Left cardiac atrium (tissue), 4 donors: ENCODE measurements at regions not wholly inside any gene's neighbourhood (a gene's known extent, or its start where the extent isn't known, plus 50 kb on each side); places are given as distances from the start of the nearest gene placed in this dataset.
A peak's percentile ranks its signal among the peaks of the same experiment; 100 is the strongest.

Experiments used
- ATAC-seq, 2 donors: fragments of 200-7000 bp; cut with Tn5 transposase; one replicate each; pipeline ENCODE4 v1.9.1; 2020; ENCODE audit warnings: mild to moderate bottlenecking in 2 of 2, moderate library complexity in 2 of 2
- DNase-seq: peaks from one replicate; pipeline ENCODE4 v3.0.0-alpha.2; 2020
- intact Hi-C, 2 donors: fragments of 100-400 bp; cut with DNase I; formaldehyde crosslinking; loops; one replicate each; pipeline versions ENCODE4 v1.14.1 to v1.15.1; 2022 to 2023
- donor health status: DM: no; HTN: yes; CAD: no.
- donor health status: DM: no; HTN: yes; CAD: no; lungs with severe emphysema.
- donor health status: DM: yes; HTN: yes; CAD: no.
- donor health status: Dilated cardiomyopathy.

- ATAC-seq (no peak), DNase-seq (no peak)
- intact Hi-C loops = no loop called here
These were observed 53.7 kb upstream of the DAB2IP start for GRCh38 chr9:121597698-121598166.

DNA sequence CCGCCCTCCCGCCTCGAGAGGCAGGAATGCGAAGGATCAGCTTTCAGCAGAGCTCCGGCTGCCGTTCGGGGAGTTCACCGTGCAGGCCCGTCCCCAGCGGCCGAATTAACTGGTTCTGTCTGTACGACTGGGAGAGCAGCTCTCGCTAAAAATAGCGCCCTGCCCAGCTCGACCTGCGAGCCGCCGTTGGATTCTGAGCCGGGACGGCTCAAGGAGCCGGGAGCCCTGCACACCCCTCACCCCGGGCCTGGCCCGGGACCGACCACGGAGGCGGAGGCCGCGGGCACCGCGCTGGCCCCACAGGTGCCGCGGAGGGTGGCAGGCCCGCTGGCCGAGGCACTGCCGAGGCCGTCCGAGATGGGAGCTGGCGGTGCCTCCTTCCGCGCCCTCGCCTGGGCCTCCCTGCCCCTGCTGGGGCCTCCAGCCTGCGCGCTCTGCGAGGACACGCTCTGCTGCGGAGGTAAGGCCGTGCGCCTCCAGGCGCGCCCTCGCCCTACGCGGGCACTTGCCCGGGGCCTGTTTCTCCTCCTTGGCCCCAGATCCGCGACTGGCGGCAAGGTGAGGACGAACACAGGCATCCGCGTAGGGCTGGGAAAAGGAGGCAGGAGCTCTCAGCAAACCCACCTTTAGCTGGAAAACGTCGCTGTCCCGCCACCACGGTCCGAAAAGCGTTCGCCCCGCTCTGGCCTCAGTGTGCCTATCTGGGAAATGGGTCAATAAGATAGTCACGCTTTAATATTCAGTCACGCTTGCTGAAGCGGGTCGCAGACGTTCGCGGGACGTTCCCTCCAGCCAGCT, 53.1 kb upstream of the DAB2IP start:
- ATAC-seq (peak; percentile 76 to 77), DNase-seq (peak; percentile 83)
- intact Hi-C loops = no loop called here

- intact Hi-C loops = no loop called here
- ATAC-seq = peak; percentile 87 to 91
- peak; percentile 86 for DNase-seq
These were observed 52.2 kb upstream of the DAB2IP start for GRCh38 chr9:121598965-121599871.

DNA sequence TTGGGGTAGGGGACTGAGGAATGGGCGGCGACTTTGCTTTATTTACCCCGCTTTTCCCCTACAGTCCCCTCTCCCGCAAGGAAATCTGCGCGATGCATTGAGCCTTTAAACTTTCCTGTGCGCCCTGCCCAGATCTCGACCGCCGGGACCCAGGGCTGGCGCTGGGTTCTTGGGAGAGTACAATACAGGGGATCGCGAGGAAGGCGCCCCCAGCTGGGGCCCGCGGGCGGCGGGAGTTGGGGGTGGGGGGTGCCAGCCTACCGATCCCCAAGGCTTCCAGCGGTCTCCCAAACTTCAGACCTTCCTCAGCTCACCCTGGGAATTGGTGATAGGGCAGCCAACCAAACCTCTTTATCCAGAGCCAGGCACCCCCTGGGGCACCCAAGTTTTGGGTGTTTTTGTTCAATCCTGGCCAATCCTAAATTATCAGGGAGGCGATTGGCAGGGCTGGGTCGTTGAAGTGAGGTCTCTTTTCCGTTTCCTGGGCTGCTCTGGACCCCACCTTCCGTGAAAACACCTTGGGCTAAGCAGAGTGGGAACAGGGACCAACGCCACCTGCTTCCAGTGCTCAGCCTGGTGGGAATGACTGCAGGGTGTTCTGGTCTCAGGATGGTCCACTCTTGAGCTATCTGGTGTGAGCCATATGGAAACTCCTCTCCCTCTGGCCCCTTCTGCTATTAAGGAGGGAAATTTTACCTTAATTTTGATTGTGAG, 51.4 kb upstream of the DAB2IP start:
- DNase-seq = no peak
- intact Hi-C loops = loop anchor here in 1 of 2 donors (10.0 kb wide), 1 partner anchor 45 kb away; no protein-coding TSS in a partner anchor
- no peak for ATAC-seq

GRCh38 chr9:121601194-121601593, 50.2 kb upstream of the DAB2IP start:
- DNase-seq (no peak), ATAC-seq (no peak)
- intact Hi-C loops = loop anchor here in 1 of 2 donors (10.0 kb wide), 1 partner anchor 46 kb away; no protein-coding TSS in a partner anchor
